PC-9 (cell line): ENCODE measurements at regions not wholly inside any gene's neighbourhood (a gene's known extent, or its start where the extent isn't known, plus 50 kb on each side); places are given as distances from the start of the nearest gene placed in this dataset.

Source experiments
- CTCF ChIP-seq: fragments of 200-600 bp; sonication (generic); conservative IDR thresholded peaks from 2 replicates; pipeline ENCODE4 v1.6.1; 2017; ENCODE audit warnings: mixed run types, antibody characterized with exemption, mild to moderate bottlenecking, moderate library complexity
- EZH2 ChIP-seq: fragments of 200-600 bp; sonication (generic); IDR thresholded peaks from 2 replicates; pipeline ENCODE4 v1.8.0; 2017; ENCODE audit warnings: antibody characterized with exemption, low read depth

- TF ChIP-seq CTCF (no peak), EZH2 (no peak)
Measured at GRCh38 chr3:95084738-95085137, 1021.9 kb downstream of the NSUN3 start.
